ENCODE measurements at regions not wholly inside any gene's neighbourhood (a gene's known extent, or its start where the extent isn't known, plus 50 kb on each side); places are given as distances from the start of the nearest gene placed in this dataset.
A peak's percentile ranks its signal among the peaks of the same experiment; 100 is the strongest.
"Not testable (repeated sequence)": the region's sequence is repeated elsewhere in the genome, so short reads cannot be mapped to it uniquely, and the experiment has no call there.

DNA sequence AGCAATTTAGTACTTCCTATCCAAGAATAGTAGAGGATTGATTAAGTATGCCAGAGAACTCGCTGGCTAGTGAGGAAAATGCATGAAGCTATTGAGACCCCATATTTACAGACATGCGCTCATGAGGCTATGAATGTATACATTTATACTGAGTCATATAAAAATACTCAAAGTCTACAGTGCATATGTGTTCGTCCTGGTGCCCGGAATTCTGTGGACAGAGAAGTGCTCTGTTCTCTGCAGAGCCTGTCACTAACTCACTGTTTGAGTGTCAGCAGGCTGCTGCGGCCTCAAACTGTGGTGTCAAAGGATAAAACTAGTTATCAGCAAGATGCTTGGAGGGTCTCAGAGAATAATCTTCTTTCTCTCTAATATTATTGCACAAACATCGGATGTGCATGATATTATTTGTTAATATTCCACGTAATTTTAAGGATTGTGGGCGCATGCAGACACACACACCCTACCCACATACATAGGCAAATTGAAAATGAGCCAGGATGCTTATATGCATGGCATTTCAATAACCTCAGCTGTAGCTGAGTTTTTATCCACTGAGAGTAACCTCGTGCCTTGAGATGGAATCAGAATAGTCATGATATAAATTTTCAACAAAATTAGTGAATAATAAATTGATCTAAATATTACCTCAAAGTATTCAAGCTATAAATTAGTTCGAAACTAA lies 50.0 kb upstream of the TSC22D2 start:
- no peak for DNase-seq (ENCODE audit: low read depth in 2 of 2)

- no peak for DNase-seq (ENCODE audit: low read depth in 2 of 2)
Measured at GRCh38 chr3:150357140-150357539, 51.0 kb upstream of the TSC22D2 start.

DNA sequence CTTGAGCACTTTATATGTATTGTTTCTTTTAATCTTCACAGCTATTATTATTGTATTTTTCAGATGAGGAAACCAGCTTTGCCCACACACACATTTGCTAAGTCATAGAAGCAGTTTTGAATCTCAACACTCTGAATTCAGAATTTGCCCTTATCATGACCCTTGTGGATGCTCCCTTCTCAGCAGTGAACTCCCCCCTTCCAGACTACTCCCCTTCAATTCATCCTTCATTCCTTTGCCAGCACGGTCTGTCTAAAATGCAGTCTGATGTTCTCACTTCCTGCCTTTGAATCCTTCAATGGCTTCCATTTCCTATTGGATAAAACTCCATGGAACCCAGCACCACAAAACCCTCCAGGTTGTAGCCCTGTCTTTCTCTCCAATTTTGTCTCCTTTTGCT lies 52.5 kb upstream of the TSC22D2 start:
- DNase-seq (ENCODE audit: low read depth in 2 of 2), result no peak

- DNase-seq (ENCODE audit: low read depth in 2 of 2), result no peak
Measured at GRCh38 chr3:150352931-150353330, 55.2 kb upstream of the TSC22D2 start.

- DNase-seq (ENCODE audit: low read depth in 2 of 2), result no peak
Measured at GRCh38 chr3:150351398-150351797, 56.7 kb upstream of the TSC22D2 start.

- no peak for DNase-seq (ENCODE audit: low read depth in 2 of 2)
Measured at GRCh38 chr3:150349314-150350097, 58.6 kb upstream of the TSC22D2 start.

DNA sequence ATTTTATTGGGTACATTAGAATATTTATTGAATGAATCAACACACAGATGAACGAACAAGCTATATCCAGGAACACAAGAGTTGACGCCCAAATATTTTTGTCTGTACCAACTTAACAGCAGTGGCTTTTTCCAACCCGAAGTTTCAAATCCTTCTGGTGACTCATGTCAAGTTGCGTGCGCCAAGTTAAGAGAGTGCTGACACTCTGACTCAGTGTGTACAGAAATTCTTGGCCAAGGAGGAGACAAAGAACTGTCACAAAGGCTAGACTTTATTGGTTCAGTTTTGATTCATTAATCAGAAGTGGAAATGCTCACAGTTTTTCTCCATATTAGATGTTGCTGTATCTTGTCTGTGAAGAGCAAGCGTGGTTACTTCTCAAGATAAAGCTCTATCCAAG lies 59.6 kb upstream of the TSC22D2 start:
- DNase-seq (ENCODE audit: low read depth in 2 of 2), result peak; percentile 74 to 79

GRCh38 chr3:150346981-150347863 lies 60.9 kb upstream of the TSC22D2 start:
- DNase-seq (ENCODE audit: low read depth in 2 of 2), result peak; percentile 55

DNA sequence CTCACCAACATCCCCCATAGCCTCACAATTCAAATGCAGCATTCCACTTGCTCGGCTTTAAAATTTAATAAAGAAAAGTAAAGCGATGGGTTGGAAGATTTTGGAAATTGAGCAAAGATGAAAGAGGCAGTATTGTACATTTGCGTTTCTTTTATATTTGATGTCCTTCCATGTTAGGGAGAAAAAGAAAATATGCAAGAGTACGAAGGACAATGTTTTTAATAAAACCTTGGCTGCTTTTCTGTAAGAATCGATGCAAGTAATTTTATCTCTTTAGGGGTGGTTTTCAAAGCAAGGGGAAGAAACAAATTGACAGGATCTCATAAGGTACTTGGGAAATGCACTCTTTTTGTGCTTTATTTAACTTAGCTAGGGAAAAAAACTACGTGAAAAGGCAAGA lies 61.8 kb upstream of the TSC22D2 start:
- DNase-seq (ENCODE audit: low read depth in 2 of 2), result no peak

DNA sequence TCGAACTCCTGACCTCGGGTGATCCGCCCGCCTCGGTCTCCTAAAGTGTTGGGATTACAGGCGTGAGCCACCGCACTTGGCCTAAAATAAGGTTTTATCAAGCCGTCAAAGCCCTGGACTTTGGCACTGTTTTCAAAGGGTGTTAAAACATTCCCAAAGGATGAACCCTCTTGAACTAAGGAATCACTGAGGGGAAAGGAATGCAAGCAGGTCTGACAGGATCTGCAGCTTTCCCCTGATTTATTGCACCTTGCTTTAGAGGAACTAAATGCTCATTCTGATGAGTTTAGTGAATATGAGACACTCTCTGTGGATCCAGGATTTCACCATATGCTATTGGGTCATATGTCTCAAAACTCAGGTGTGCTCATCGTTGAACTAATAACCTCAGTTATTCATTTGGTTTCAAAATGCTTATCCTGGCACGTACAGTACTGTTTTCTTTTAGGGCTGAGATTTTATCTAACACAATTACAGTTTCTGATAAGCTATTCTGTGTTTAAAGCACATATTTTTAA lies 63.0 kb upstream of the TSC22D2 start:
- DNase-seq (ENCODE audit: low read depth in 2 of 2), result peak; percentile 40 to 50

GRCh38 chr3:150344079-150344759 lies 63.9 kb upstream of the TSC22D2 start:
- no peak for DNase-seq (ENCODE audit: low read depth in 2 of 2)

GRCh38 chr3:150342896-150343467 lies 65.1 kb upstream of the TSC22D2 start:
- no peak for DNase-seq (ENCODE audit: low read depth in 2 of 2)

GRCh38 chr3:150341891-150342290 lies 66.2 kb upstream of the TSC22D2 start:
- no peak for DNase-seq (ENCODE audit: low read depth in 2 of 2)

DNA sequence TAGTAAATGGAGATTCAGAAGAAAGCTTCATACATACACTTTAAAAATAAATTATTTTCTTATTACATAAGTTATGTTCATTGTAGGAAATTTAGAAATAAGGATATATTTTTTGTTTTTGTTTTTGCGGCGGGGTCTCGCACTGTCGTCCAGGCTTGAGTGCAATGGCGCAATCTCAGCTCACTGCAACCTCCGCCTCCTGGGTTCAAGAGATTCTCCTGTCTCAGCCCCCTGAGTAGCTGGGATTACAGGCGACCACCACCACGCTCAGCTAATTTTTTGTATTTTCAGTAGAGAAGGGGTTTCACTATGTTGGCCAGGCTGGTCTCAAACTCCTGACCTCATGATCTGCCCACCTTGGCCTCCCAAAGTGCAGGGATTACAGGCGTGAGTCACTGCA lies 71.7 kb upstream of the TSC22D2 start:
- DNase-seq (ENCODE audit: low read depth in 2 of 2), result not testable (repeated sequence)

GRCh38 chr3:150335631-150336030 lies 72.5 kb upstream of the TSC22D2 start:
- DNase-seq (ENCODE audit: low read depth in 2 of 2), result no peak

- no peak for DNase-seq (ENCODE audit: low read depth in 2 of 2)
Measured at GRCh38 chr3:150334974-150335373, 73.1 kb upstream of the TSC22D2 start.

DNA sequence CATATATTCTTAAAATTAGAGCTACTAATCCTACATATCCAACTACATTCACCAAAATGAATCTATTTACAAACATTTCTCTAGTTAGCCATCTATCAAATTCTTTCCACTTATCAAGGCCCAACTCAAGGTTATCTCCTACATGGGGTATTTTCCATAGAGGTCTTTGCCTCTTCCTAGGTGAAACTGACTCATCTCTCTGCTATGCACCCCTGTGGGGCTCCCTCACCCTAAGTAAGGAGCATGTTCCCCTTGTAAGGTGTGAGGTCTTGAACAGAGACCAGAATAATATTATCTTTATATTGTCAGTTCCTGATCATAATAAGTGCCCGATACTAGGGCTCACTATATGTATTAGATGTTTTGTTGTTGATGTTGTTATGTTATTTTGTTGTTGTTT lies 74.6 kb upstream of the TSC22D2 start:
- DNase-seq (ENCODE audit: low read depth in 2 of 2), result no peak

- no peak for DNase-seq (ENCODE audit: low read depth in 2 of 2)
Measured at GRCh38 chr3:150331978-150332568, 76.0 kb upstream of the TSC22D2 start.

DNA sequence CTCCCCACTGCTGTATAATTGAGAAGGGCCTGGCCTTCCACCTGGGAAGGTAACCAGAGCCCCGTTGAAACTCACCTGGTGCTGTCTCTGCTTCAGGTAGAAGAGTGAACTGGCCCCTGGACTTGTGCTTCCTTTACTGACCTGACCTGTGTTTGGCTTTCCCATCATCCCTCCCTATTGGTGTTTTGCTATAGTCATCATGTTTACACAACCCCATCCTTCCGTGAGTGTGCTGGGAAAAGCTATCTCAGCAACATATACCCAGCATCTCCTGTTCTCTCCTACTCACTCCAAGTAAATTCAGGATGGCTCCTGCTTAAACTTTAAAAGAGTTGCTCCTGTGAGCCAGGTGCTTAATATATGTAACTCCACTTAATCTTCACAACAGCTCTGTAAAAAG lies 77.2 kb upstream of the TSC22D2 start:
- DNase-seq (ENCODE audit: low read depth in 2 of 2), result no peak

- no peak for DNase-seq (ENCODE audit: low read depth in 2 of 2)
Measured at GRCh38 chr3:150330174-150330573, 77.9 kb upstream of the TSC22D2 start.

GRCh38 chr3:150329408-150329807 lies 78.7 kb upstream of the TSC22D2 start:
- DNase-seq (ENCODE audit: low read depth in 2 of 2), result no peak

All from fibroblast of skin of left quadriceps (primary cell).